OCI-LY3 (cell line): ENCODE measurements at regions not wholly inside any gene's neighbourhood (a gene's known extent, or its start where the extent isn't known, plus 50 kb on each side); places are given as distances from the start of the nearest gene placed in this dataset.

ENCODE experiments used
- CTCF ChIP-seq: fragments of 200-600, 300-600 bp; sonication (generic); IDR thresholded peaks from 2 replicates; pipeline ENCODE4 v1.5.1; 2014; ENCODE audit warnings: antibody characterized with exemption, low read length, low read depth
- EZH2phosphoT487 ChIP-seq: fragments of 200-600 bp; shearing (Covaris generic); IDR thresholded peaks from 2 replicates; pipeline ENCODE4 v1.6.1; 2018; ENCODE audit warnings: antibody characterized with exemption, mixed run types, low read depth

- TF ChIP-seq CTCF (no peak), EZH2phosphoT487 (no peak)
Measured at GRCh38 chrX:36683507-36683906, 324.7 kb upstream of the FAM47C start.
